Smooth muscle cell (in vitro differentiated cells): ENCODE measurements at regions not wholly inside any gene's neighbourhood (a gene's known extent, or its start where the extent isn't known, plus 50 kb on each side); places are given as distances from the start of the nearest gene placed in this dataset.

ENCODE experiments used
- DNase-seq: peaks from one replicate; lab custom pipeline; 2025; ENCODE audit not compliant: unreplicated experiment; lab: John Stamatoyannopoulos, UW
- H2AFZ ChIP-seq: fragments of 200-600 bp; sonication (generic); 2 replicates; pipeline ENCODE4 v1.6.0; 2016; ENCODE audit warnings: antibody characterized with exemption, low read depth, mild to moderate bottlenecking
- H3F3A ChIP-seq: fragments of 200-600 bp; sonication (generic); 2 replicates; pipeline ENCODE4 v1.6.0; 2017; ENCODE audit warnings: antibody characterized with exemption, low read depth
- H3K27ac ChIP-seq: fragments of 200-600 bp; sonication (generic); 2 replicates; pipeline ENCODE4 v1.5.1; 2016; ENCODE audit warnings: low read depth, mild to moderate bottlenecking
- H3K27me3 ChIP-seq: fragments of 200-600 bp; sonication (generic); 2 replicates; pipeline ENCODE4 v1.6.1; 2016; ENCODE audit warnings: low read depth, mild to moderate bottlenecking
- H3K36me3 ChIP-seq: fragments of 200-600 bp; sonication (generic); 2 replicates; pipeline ENCODE4 v1.5.1; 2016; ENCODE audit warnings: low read depth
- H3K4me1 ChIP-seq: fragments of 200-600 bp; sonication (generic); 2 replicates; pipeline ENCODE4 v1.5.1; 2016; ENCODE audit warnings: low read depth
- H3K4me2 ChIP-seq: fragments of 200-600 bp; sonication (generic); 2 replicates; pipeline ENCODE4 v1.6.0; 2016; ENCODE audit warnings: mild to moderate bottlenecking
- H3K4me3 ChIP-seq: fragments of 200-600 bp; sonication (generic); 2 replicates; pipeline ENCODE4 v1.5.1; 2016; ENCODE audit warnings: mild to moderate bottlenecking
- H3K79me2 ChIP-seq: fragments of 200-600 bp; sonication (generic); 2 replicates; pipeline ENCODE4 v1.6.0; 2016; ENCODE audit warnings: low read depth, mild to moderate bottlenecking
- H3K9ac ChIP-seq: fragments of 200-600 bp; sonication (generic); 2 replicates; pipeline ENCODE4 v1.6.0; 2016; ENCODE audit warnings: low read depth
- H3K9me3 ChIP-seq: fragments of 200-600 bp; sonication (generic); replicated peaks from 2 replicates; pipeline ENCODE4 v1.5.1; 2016; ENCODE audit warnings: low read depth
- H4K20me1 ChIP-seq: fragments of 200-600 bp; sonication (generic); 2 replicates; pipeline ENCODE4 v1.6.0; 2016; ENCODE audit warnings: low read depth
- WGBS: methylation state at CpG from one replicate; pipeline ENCODE4 v1.1.7; 2016; ENCODE audit warnings: low lambda C conversion rate; 5-methylcytosine and 5-hydroxymethylcytosine counted together
- TF ChIP-seq, protein P1 (sequence below): fragments of 200-600 bp; sonication (generic); IDR thresholded peaks from 2 replicates; pipeline ENCODE4 v1.5.1; 2017; ENCODE audit warnings: borderline replicate concordance, mild to moderate bottlenecking, antibody characterized with exemption; ENCODE audit not compliant: insufficient read depth, poor library complexity, severe bottlenecking

DNA sequence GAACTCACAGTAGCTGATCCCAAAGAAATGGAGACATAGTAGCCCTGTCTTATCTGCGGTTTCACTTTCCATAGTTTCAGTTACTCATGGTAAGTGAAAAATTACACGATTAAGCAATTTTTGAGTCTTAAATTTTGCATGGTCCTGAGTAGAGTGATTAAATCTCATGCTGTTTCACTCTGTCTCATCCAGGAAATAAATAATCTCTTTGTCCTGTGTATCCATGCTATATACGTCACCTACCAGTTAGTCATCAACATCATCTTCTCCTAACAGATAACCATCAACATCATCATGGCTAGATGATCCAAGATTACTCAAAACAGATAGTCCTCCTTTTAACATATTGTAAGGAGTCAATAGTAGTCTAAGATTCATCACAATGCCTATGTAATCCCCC, 1589.3 kb downstream of the BRINP3 start:
- no peak overlapping the region for H3K27ac ChIP-seq
- no peak overlapping the region for H3K4me2 ChIP-seq
- H3K4me1 ChIP-seq, result no peaks in the 10 kb centered on the region
- H3K9me3 ChIP-seq, result no peaks in the 10 kb centered on the region
- no peak overlapping the region for H3K9ac ChIP-seq
- H4K20me1 ChIP-seq, result no peaks in the 10 kb centered on the region
- H3K36me3 ChIP-seq, result no peaks in the 10 kb centered on the region
- TF ChIP-seq, protein P1, sequence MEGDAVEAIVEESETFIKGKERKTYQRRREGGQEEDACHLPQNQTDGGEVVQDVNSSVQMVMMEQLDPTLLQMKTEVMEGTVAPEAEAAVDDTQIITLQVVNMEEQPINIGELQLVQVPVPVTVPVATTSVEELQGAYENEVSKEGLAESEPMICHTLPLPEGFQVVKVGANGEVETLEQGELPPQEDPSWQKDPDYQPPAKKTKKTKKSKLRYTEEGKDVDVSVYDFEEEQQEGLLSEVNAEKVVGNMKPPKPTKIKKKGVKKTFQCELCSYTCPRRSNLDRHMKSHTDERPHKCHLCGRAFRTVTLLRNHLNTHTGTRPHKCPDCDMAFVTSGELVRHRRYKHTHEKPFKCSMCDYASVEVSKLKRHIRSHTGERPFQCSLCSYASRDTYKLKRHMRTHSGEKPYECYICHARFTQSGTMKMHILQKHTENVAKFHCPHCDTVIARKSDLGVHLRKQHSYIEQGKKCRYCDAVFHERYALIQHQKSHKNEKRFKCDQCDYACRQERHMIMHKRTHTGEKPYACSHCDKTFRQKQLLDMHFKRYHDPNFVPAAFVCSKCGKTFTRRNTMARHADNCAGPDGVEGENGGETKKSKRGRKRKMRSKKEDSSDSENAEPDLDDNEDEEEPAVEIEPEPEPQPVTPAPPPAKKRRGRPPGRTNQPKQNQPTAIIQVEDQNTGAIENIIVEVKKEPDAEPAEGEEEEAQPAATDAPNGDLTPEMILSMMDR, result no peak
- DNase-seq, result no peak
- H3K27me3 ChIP-seq, result no peaks in the 10 kb centered on the region
- H3K79me2 ChIP-seq, result no peaks in the 10 kb centered on the region
- WGBS, result 57% methylated on average over 3 of the region's 3 CpGs
- H3K4me3 ChIP-seq, result no peak overlapping the region
- no peak overlapping the region for H2AFZ ChIP-seq
- no peaks in the 10 kb centered on the region for H3F3A ChIP-seq

DNA sequence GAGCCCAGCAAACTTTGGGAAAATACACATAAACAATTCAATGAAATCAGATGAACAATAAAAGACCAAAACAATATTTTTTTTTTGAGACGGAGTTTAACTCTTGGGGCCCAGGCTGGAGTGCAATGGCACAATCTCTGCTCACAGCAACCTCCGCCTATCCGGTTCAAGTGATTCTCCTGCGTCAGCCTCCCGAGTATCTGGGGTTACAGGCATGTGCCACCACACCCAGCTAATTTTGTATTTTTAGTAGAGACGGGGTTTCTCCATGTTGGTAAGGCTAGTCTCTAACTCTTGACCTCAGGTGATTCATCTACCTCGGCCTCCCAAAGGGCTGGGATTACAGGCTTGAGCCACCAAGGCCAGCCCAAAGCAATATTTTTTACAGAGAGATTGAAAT, 1588.5 kb downstream of the BRINP3 start:
- no peak overlapping the region for H2AFZ ChIP-seq
- 83% methylated on average over 7 of the region's 7 CpGs for WGBS
- TF ChIP-seq, protein P1, result no peak

DNA sequence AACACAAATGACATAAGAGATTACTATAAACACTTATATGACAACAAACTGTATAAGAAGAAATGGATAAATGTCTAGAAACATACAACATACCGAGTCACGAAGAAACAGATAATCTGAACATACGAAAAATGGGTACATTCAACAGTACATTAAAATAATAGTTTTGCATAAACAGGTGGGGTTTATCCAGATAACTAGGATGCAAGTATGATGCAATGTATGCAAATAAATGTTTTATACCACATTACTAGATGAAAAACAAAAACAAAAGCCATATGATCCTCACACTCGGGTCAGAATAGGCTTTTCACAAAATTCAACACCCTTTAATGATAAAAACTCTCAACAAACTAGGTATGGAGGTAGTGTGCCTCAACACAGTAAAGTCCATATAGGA, 1585.7 kb downstream of the BRINP3 start:
- no peaks in the 10 kb centered on the region for H3K79me2 ChIP-seq
- H3K27ac ChIP-seq, result no peak overlapping the region
- H3K4me1 ChIP-seq, result no peaks in the 10 kb centered on the region
- H4K20me1 ChIP-seq, result no peaks in the 10 kb centered on the region
- DNase-seq, result no peak
- TF ChIP-seq, protein P1, result no peak
- H3K27me3 ChIP-seq, result no peaks in the 10 kb centered on the region
- 81% methylated on average over 4 of the region's 4 CpGs for WGBS
- no peaks in the 10 kb centered on the region for H3K36me3 ChIP-seq
- H3K4me3 ChIP-seq, result no peak overlapping the region
- H3F3A ChIP-seq, result no peaks in the 10 kb centered on the region
- H3K4me2 ChIP-seq, result no peak overlapping the region
- no peak overlapping the region for H2AFZ ChIP-seq
- no peak overlapping the region for H3K9ac ChIP-seq
- no peaks in the 10 kb centered on the region for H3K9me3 ChIP-seq

More for the DNA sequence above, 1588.5 kb downstream of the BRINP3 start:
- Histone ChIP-seq H3K9ac (no peak overlapping the region), H3K27me3 (no peaks in the 10 kb centered on the region), H3K4me1 (no peaks in the 10 kb centered on the region), H3K4me3 (no peak overlapping the region), H3K4me2 (no peak overlapping the region), H3K27ac (no peak overlapping the region), H4K20me1 (no peaks in the 10 kb centered on the region), H3K79me2 (no peaks in the 10 kb centered on the region), H3K36me3 (no peaks in the 10 kb centered on the region), H3K9me3 (no peaks in the 10 kb centered on the region), H3F3A (no peaks in the 10 kb centered on the region)
- no peak for DNase-seq

DNA sequence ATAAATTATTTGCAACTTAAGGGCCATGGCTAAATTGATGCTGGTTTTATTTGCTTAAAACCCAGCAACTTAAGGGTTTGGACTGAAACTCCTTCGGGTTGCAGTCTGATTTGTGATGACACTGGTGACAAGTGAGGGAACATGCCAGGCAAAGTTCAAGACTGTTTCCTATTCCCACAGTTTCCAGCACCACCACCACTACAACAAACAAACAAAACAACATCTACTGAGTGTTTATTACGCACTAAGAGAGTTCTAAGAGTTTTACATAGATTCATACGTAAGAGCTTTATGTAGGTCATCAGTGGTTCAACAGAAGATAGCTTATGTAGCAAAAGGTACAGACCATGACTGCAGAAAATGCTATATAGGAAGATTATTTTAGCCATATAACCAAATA, 1582.1 kb downstream of the BRINP3 start:
- WGBS, result 83% methylated on average over 3 of the region's 3 CpGs

More for the DNA sequence above, 1582.1 kb downstream of the BRINP3 start:
- Histone ChIP-seq H3K4me3 (no peak overlapping the region), H3K4me2 (no peak overlapping the region), H3K9me3 (no peaks in the 10 kb centered on the region), H3K27me3 (no peaks in the 10 kb centered on the region), H4K20me1 (no peaks in the 10 kb centered on the region), H3K9ac (no peak overlapping the region), H3K79me2 (no peaks in the 10 kb centered on the region), H3F3A (no peaks in the 10 kb centered on the region), H2AFZ (no peak overlapping the region), H3K36me3 (no peaks in the 10 kb centered on the region), H3K4me1 (no peaks in the 10 kb centered on the region), H3K27ac (no peak overlapping the region)
- DNase-seq, result no peak
- TF ChIP-seq, protein P1, result no peak
